ENCODE measurements at regions not wholly inside any gene's neighbourhood (a gene's known extent, or its start where the extent isn't known, plus 50 kb on each side); places are given as distances from the start of the nearest gene placed in this dataset.

- no peak overlapping the region for H3K4me3 Mint-ChIP-seq
- peaks cover 6% of the 10 kb centered on the region for H3K27me3 Mint-ChIP-seq
- H3K36me3 Mint-ChIP-seq (ENCODE audit: low read depth), result no peaks in the 10 kb centered on the region
- intact Hi-C loops (cut with micrococcal nuclease), result no loop called here
- no peak for DNase-seq
- H3K27ac Mint-ChIP-seq, result no peak overlapping the region
- H3K9me3 Mint-ChIP-seq, result no peaks in the 10 kb centered on the region
- no peaks in the 10 kb centered on the region for H3K4me1 Mint-ChIP-seq
Measured at GRCh38 chr12:132397152-132397933, 68.0 kb upstream of the GALNT9 start.

- Mint-ChIP-seq H3K4me3 (no peak overlapping the region), H3K27ac (no peak overlapping the region), H3K27me3 (peaks cover 6% of the 10 kb centered on the region), H3K9me3 (no peaks in the 10 kb centered on the region), H3K4me1 (no peaks in the 10 kb centered on the region), H3K36me3 (ENCODE audit: low read depth) (no peaks in the 10 kb centered on the region)
- intact Hi-C loops (cut with micrococcal nuclease), result no loop called here
- DNase-seq, result no peak
Measured at GRCh38 chr12:132396657-132397056, 67.3 kb upstream of the GALNT9 start.

- no peaks in the 10 kb centered on the region for H3K36me3 Mint-ChIP-seq (ENCODE audit: low read depth)
- H3K4me3 Mint-ChIP-seq, result no peak overlapping the region
- peaks cover 3% of the 10 kb centered on the region for H3K27me3 Mint-ChIP-seq
- no peaks in the 10 kb centered on the region for H3K9me3 Mint-ChIP-seq
- DNase-seq, result no peak
- H3K4me1 Mint-ChIP-seq, result no peaks in the 10 kb centered on the region
- intact Hi-C loops (cut with micrococcal nuclease), result no loop called here
- H3K27ac Mint-ChIP-seq, result no peak overlapping the region
Measured at GRCh38 chr12:132395908-132396305, 66.5 kb upstream of the GALNT9 start.

- no peak overlapping the region for H3K4me3 Mint-ChIP-seq
- H3K27me3 Mint-ChIP-seq, result peaks cover 2% of the 10 kb centered on the region
- H3K4me1 Mint-ChIP-seq, result no peaks in the 10 kb centered on the region
- intact Hi-C loops (cut with micrococcal nuclease), result no loop called here
- H3K36me3 Mint-ChIP-seq (ENCODE audit: low read depth), result no peaks in the 10 kb centered on the region
- no peak for DNase-seq
- no peak overlapping the region for H3K27ac Mint-ChIP-seq
- H3K9me3 Mint-ChIP-seq, result no peaks in the 10 kb centered on the region
Measured at GRCh38 chr12:132395192-132395907, 66.0 kb upstream of the GALNT9 start.

- no peak overlapping the region for H3K27ac Mint-ChIP-seq
- no peak overlapping the region for H3K4me3 Mint-ChIP-seq
- peaks cover 2% of the 10 kb centered on the region for H3K27me3 Mint-ChIP-seq
- H3K9me3 Mint-ChIP-seq, result no peaks in the 10 kb centered on the region
- no peaks in the 10 kb centered on the region for H3K4me1 Mint-ChIP-seq
- H3K36me3 Mint-ChIP-seq (ENCODE audit: low read depth), result no peaks in the 10 kb centered on the region
- no peak for DNase-seq
- intact Hi-C loops (cut with micrococcal nuclease), result no loop called here
Measured at GRCh38 chr12:132393991-132394949, 64.9 kb upstream of the GALNT9 start.

GRCh38 chr12:132393245-132393795, 63.9 kb upstream of the GALNT9 start:
- Mint-ChIP-seq H3K27ac (no peak overlapping the region), H3K36me3 (ENCODE audit: low read depth) (no peaks in the 10 kb centered on the region), H3K4me1 (no peaks in the 10 kb centered on the region), H3K9me3 (no peaks in the 10 kb centered on the region), H3K4me3 (no peak overlapping the region), H3K27me3 (peaks cover 2% of the 10 kb centered on the region)
- no peak for DNase-seq
- intact Hi-C loops (cut with micrococcal nuclease), result no loop called here

GRCh38 chr12:132392389-132393244, 63.2 kb upstream of the GALNT9 start:
- peaks cover 2% of the 10 kb centered on the region for H3K27me3 Mint-ChIP-seq
- intact Hi-C loops (cut with micrococcal nuclease), result no loop called here
- no peak for DNase-seq
- no peak overlapping the region for H3K27ac Mint-ChIP-seq
- no peaks in the 10 kb centered on the region for H3K9me3 Mint-ChIP-seq
- H3K4me3 Mint-ChIP-seq, result no peak overlapping the region
- no peaks in the 10 kb centered on the region for H3K36me3 Mint-ChIP-seq (ENCODE audit: low read depth)
- no peaks in the 10 kb centered on the region for H3K4me1 Mint-ChIP-seq

GRCh38 chr12:132391326-132392041, 62.1 kb upstream of the GALNT9 start:
- Mint-ChIP-seq H3K27me3 (peaks cover 2% of the 10 kb centered on the region), H3K27ac (no peak overlapping the region), H3K36me3 (ENCODE audit: low read depth) (no peaks in the 10 kb centered on the region)

GRCh38 chr12:132390287-132391076, 61.1 kb upstream of the GALNT9 start:
- Mint-ChIP-seq H3K9me3 (no peaks in the 10 kb centered on the region), H3K4me1 (no peaks in the 10 kb centered on the region), H3K36me3 (ENCODE audit: low read depth) (no peaks in the 10 kb centered on the region), H3K4me3 (no peak overlapping the region), H3K27ac (no peak overlapping the region), H3K27me3 (peaks cover 1% of the 10 kb centered on the region)
- intact Hi-C loops (cut with micrococcal nuclease), result no loop called here
- DNase-seq, result no peak

More at GRCh38 chr12:132391326-132392041, 62.1 kb upstream of the GALNT9 start:
- H3K9me3 Mint-ChIP-seq, result no peaks in the 10 kb centered on the region
- no peaks in the 10 kb centered on the region for H3K4me1 Mint-ChIP-seq
- no peak for DNase-seq
- no peak overlapping the region for H3K4me3 Mint-ChIP-seq
- intact Hi-C loops (cut with micrococcal nuclease), result no loop called here

- Mint-ChIP-seq H3K4me1 (no peaks in the 10 kb centered on the region), H3K4me3 (no peak overlapping the region), H3K27ac (no peak overlapping the region), H3K27me3 (peaks cover 1% of the 10 kb centered on the region), H3K9me3 (no peaks in the 10 kb centered on the region), H3K36me3 (ENCODE audit: low read depth) (no peaks in the 10 kb centered on the region)
- no peak for DNase-seq
- intact Hi-C loops (cut with micrococcal nuclease), result no loop called here
Measured at GRCh38 chr12:132389526-132390286, 60.3 kb upstream of the GALNT9 start.

GRCh38 chr12:132389026-132389425, 59.6 kb upstream of the GALNT9 start:
- Mint-ChIP-seq H3K27me3 (peaks cover 1% of the 10 kb centered on the region), H3K9me3 (no peaks in the 10 kb centered on the region), H3K36me3 (ENCODE audit: low read depth) (no peaks in the 10 kb centered on the region), H3K4me1 (no peaks in the 10 kb centered on the region), H3K27ac (no peak overlapping the region), H3K4me3 (no peak overlapping the region)
- no peak for DNase-seq
- intact Hi-C loops (cut with micrococcal nuclease), result no loop called here
